COLO668 (cell line): ENCODE measurements at regions not wholly inside any gene's neighbourhood (a gene's known extent, or its start where the extent isn't known, plus 50 kb on each side); places are given as distances from the start of the nearest gene placed in this dataset.

ENCODE experiments used
- DNase-seq: peaks from one replicate; lab custom pipeline; 2025; ENCODE audit not compliant: unreplicated experiment; lab: John Stamatoyannopoulos, UW

DNA sequence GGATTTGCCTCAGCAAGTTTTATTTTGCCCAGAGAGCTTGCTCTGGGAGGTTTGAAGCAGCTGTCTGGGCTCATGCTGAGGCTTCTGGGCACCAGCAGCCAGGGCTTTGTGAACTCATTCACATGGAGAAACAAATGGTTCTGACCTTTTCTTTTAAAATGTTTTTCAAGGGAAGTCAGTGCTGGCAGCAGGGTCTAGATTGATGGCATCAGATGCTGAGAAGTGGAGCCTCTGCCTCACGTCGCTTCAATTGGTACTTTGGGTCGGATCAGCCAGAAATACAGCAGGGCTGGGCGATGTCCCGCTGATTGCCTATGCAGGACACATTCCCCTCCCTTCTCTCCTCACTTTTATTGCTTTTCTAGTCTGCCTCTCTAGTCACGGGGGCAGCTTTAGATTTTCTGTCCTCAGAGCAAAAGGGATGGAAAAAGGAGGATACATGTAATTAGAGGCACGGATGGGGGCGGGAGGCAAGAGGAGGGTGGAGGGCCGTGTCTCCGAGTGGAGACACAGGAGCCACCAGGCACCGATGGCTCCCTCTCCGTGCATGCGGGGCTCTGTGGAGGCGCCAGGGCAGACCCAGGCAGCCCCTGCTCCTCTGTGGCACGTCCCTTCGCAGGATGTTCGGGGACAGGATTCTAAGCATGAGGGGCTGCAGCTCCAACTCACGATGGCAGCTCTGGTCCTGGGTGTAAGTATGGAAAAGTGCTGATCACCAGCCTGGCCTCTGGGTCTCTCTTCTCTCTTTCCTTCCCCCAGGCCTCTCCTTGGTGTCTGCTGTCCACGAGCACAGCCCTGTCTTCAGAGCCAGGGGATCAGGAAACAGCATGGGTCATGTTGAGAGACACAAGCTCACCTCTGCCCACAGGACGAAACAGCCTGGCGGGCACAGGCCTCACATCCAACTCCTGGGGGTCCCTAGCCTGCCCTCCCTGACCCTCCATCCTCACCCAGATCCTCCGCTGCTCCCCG is 116.1 kb downstream of the FAM43A start:
- no peak for DNase-seq

- no peak for DNase-seq
These were observed 119.1 kb downstream of the FAM43A start for GRCh38 chr3:194804796-194805195.

DNA sequence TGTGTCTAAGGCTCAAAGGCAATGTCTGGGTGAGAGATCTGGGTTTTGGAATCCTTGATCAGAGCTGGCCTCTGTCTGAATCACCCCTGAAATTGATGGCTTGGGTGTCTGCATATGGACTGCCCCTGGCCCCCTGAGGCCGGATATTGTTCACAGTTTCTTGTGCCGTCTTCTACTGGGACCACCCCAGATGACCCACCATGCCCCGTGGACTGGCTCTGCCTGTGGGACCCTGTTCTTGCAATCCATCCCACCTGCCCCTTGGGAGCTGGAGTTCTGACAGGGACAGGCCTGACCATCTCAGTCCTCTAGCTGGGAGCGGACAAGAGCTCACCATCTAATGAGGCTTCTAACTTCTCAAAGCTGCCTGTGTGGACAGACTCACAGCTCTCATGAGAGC is 119.9 kb downstream of the FAM43A start:
- no peak for DNase-seq

DNA sequence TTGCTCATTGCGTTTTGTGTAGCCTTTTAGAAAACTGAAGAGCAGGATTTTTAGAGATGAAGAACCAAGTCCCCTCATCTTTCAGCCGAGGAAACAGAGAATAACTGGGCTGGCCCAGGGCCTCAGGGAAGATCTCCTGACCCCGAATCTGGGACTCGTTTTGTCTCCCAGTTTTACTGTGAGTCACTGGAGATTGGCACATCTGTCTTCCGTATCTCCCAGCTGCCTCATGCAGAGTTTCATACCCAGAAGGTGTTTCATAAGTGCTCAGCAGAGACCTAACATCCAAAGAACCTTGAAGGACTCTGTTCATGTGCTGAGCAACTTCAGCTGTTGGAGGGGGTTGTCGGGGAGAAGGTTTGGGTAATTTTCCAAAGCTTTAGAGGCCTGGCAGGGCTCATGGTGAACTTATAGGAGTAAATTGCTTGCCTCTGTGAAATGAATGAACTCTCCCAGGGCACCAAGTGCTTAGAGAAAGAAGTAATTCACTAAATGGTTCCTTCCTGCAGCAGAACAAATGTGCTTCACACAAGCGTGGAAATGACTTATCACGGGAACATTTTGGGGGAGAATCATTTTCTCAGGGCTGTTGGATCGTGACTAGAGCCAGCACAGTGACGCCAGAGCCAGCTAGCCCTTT is 121.4 kb downstream of the FAM43A start:
- no peak for DNase-seq

GRCh38 chr3:194808640-194809097 is 123.0 kb downstream of the FAM43A start:
- DNase-seq: no peak

- no peak for DNase-seq
These were observed 123.7 kb downstream of the FAM43A start for GRCh38 chr3:194809382-194809781.

GRCh38 chr3:194810076-194810475 is 124.4 kb downstream of the FAM43A start:
- no peak for DNase-seq

GRCh38 chr3:194811118-194811517 is 125.4 kb downstream of the FAM43A start:
- no peak for DNase-seq

- no peak for DNase-seq
These were observed 126.5 kb downstream of the FAM43A start for GRCh38 chr3:194812176-194812575.

GRCh38 chr3:194814878-194815357 is 129.2 kb downstream of the FAM43A start:
- DNase-seq: no peak

GRCh38 chr3:194816748-194817591 is 131.3 kb downstream of the FAM43A start:
- DNase-seq: no peak

GRCh38 chr3:194817592-194817930 is 131.9 kb downstream of the FAM43A start:
- DNase-seq: no peak

- no peak for DNase-seq
These were observed 132.3 kb downstream of the FAM43A start for GRCh38 chr3:194817936-194818335.

- DNase-seq: no peak
These were observed 138.4 kb downstream of the FAM43A start for GRCh38 chr3:194824100-194824499.

DNA sequence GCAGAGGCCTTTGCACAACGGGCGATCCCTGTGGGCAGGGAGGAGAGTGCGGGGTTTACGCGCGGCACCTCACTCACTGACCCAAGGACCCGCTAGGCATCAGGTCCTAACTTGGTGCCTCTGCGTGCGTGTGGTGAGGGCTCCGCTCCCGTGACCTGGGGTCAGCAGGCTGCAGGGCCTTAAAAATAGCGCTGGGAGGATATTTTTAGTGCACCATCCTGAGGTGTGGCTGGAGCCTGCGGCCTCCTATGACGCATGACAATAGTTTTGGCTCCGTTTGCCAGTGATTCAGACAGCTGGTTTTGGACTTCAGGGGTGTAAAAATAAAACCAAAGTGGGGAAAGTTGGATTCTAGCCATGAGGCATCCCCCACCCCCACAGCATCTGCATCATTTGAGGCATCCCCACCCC is 139.0 kb downstream of the FAM43A start:
- no peak for DNase-seq

GRCh38 chr3:194826594-194826993 is 140.9 kb downstream of the FAM43A start:
- DNase-seq: no peak

- no peak for DNase-seq
These were observed 141.8 kb downstream of the FAM43A start for GRCh38 chr3:194827486-194827885.

- no peak for DNase-seq
These were observed 142.4 kb downstream of the FAM43A start for GRCh38 chr3:194828116-194828515.

DNA sequence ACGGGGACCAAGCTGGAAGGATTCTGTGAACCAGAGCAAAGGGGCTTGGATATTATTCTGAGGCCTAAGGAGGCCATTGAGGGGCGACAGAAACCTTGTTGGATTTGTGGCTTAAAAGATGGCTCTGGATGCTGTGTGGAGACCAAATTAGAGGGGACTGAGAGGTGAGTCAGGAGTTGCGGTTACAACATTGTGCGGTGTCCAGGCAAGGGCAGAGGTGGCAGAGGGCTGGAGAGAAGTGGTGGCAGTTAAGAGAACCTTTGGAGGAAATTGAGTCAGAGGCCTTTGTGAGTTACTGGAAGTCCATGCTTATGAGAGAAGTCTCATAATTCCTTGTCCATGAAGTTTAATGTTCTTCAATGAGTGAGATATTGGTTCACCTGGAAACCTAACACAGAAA is 143.2 kb downstream of the FAM43A start:
- no peak for DNase-seq

GRCh38 chr3:194830401-194830800 is 144.7 kb downstream of the FAM43A start:
- no peak for DNase-seq

DNA sequence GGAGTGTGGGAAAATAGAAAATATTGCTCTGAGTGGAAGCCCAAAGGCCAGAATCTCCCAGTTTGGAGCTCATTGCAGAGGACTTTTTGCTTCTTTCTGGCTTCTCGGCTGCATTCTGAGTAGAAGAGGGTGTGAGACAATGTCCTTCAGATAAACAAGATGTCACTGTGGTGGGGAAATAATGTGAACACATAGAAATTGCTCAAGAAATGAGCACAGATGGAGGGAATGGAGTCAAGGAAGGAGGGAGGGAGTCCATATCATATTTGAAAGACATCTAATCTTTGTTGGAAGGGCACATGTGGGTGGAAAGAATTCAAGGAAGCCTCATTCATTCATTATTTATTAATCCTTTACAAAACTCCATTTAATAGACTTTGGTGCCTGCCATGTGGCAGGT is 145.3 kb downstream of the FAM43A start:
- no peak for DNase-seq
